Stimulated activated CD4-positive, alpha-beta T cell treated with anti-CD3 and anti-CD28 coated beads, Interleukin-4, amount 100 ng/mL, for 24 hours (primary cell): ENCODE measurements at regions not wholly inside any gene's neighbourhood (a gene's known extent, or its start where the extent isn't known, plus 50 kb on each side); places are given as distances from the start of the nearest gene placed in this dataset.
A peak's percentile ranks its signal among the peaks of the same experiment; 100 is the strongest.

Experiments
- DNase-seq: peaks from one replicate; pipeline ENCODE4 v3.0.0-alpha.2; 2020

DNA sequence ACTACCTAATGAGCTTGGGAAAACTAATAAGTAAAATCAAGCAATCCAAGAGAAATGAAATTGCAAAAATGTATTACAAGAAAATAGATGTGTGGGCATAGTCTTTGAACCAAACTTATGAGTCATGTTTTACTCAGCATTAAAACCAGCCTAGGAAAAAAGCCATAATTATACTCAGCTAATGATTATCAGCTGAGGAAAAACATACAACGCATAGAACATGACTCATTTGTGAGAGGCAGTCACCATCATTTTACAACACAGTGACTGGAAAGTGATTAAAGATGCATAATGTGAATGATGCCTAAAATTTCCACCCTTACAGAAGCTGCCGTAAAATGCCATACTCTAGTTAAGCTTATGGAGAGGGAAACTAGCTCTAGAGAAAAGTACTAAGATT, 238.0 kb upstream of the EOMES start:
- DNase-seq, result no peak

DNA sequence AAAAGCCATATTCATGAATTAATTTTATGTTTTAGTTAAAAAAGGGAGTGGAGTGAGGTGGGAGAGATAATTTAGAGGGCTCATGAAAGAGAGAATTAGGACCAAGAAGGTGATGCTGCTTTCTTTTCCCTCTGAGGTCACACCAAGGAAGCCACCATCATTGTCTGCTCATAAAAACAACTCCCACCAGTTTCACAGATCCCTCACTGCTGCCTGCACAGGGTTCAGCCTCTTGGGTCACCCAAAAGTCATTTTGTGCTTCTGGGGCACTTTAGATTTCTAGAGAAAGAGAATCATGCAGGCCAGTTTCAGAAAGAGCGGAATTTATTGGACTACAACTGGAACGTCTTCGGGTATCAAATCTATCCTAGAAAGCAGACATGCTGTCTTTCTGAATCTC, 241.4 kb upstream of the EOMES start:
- peak; percentile 34 for DNase-seq

DNA sequence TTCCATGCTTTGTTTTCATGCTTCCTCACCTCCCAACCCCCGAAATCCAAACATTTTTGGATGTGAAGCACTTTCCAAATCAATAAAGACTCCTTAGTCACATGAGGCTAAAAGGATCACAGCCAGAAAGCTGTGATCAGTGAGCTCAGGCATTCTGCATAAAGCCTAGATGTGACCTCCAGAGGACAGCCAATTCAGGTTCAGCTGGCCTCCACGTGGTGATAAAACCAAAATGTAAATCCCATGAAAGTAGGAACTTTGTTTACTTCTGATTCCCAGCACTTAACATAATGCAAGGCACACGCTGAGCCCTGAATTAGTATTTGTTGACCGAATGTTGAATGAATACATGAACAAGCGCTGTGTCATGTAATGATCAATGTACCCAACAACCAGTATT, 249.5 kb upstream of the EOMES start:
- DNase-seq, result no peak

DNA sequence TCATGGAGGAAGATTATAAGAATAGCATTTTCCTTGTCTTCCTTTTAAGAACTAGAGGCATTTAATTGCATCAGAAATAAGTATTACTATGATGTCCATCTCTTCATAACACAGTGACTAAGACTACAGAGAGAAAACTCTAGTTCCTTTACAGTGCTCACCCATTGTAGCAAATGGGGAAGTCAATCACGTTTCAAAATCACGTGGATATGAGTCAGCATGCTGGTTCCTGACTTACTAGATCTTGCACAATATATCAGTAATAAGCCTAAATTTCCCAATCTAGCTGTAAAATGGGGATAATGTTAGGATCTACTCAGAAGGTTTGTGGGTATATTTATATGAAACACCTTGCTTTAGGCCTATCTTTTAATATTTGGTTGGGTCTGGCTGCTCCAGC, 254.8 kb upstream of the EOMES start:
- DNase-seq, result no peak

DNA sequence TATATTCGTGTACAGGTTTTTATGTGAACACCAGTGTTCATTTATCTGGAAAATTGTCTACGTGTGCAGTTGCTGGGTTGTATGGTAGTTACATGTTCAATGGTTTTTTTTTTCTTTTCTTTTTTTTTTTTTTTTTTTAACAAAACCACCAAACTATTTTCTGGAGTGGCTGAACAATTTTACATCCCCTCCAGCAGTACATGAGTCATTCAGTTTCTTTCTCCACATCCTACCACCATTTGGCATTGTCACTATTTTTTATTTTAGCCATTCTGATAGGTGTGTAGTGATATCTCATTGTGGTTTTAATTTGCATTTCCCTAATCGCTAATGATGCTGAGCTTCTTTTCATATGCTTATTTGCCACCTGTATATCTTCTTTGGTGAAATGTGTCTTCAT, 256.3 kb upstream of the EOMES start:
- DNase-seq, result no peak

DNA sequence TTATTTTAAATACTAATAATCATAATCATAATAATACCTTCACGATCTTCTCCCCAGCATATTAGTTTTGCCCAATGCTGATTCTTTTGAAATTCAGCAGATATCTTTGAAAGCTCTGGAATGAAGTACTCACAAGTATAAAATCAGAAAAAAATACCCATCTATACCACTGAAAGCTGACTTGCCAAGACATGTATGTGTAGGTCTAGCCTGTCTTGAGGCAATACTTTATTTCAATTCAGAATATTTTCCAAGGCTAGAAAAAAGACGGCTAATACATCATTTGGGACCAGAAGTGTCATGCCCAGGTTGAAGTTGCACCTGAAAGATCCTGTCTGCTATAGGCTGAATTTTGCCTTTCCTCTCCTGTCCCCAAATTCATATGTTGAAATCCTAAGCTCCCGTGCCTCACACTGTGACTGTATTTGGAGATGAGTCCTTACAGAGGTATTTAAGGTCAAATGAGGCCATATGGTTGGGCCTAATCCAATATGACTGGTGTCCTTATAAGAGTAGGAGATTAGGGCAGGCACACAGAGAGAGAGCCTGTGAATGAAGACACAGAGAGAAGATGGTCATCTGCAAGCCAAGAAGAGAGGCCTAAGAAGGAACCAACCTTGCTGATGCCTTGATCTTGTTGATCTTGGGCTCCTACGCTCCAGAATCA, 255.9 kb upstream of the CMC1 start:
- no peak for DNase-seq

DNA sequence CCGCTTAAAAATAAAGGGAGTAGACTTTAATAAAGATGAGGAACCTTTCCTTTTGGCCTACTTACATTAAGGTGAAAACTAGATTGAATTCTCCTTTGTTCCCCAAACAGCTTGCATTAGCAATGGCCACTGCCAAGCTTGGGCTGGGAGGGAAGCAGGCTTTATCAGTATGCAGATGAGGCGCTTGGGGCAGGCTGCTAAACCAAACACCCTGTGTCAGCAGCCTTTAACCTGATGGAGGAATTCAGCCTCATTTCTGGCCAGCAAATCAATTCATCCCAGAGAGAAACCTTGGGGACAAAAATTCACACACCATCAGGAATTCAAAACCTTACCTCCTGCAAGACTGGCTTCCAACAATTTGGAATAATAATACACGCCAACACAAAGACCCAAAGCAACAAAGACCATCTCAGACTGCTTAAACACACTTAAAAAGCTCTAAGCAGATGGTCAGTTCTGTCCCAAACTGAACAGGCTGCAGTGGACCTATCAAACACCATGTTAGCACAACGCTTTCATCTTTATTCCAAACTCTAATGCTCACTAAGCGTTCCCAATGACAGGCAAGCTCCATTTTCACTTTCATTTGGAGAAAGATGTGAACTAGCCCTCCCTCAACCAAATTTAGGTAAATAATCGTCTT, 255.1 kb upstream of the CMC1 start:
- no peak for DNase-seq

DNA sequence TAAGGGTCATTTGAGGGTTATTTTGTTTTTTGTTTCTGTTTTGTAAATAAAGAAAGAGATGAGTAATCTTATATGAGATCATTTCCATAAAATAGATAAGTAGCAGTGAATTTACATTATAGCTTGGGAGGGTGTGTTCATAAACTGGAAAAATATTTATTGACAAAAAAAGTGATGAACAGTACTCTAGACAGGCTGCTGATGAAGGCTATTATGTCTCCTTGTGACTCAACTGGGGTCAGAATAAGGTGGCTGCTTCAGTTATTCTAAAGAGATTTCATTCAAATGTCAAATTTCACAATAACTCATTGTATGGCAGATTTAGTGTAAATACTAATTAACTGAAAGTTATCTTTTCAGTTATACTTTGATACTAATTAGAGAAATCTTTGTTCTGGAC, 251.1 kb upstream of the CMC1 start:
- DNase-seq, result no peak

DNA sequence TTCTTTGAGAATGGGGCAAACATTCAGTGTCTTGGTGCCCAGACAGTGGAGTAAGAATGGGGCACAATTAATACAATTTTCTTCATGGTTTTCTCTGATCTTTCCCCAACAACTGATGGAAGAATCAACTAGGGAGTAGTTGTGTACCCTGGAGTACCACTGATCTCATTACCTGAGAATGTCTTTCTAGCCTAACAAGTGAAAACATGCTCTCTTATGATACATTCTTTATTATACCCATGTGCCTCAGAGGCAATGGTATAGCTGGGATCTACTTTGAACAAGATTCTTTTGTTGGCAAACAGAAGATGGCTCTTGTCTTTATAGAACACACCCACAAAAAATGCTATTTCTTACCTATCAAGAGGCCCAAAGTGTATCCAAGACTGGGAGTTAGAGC, 250.6 kb upstream of the CMC1 start:
- DNase-seq, result no peak

DNA sequence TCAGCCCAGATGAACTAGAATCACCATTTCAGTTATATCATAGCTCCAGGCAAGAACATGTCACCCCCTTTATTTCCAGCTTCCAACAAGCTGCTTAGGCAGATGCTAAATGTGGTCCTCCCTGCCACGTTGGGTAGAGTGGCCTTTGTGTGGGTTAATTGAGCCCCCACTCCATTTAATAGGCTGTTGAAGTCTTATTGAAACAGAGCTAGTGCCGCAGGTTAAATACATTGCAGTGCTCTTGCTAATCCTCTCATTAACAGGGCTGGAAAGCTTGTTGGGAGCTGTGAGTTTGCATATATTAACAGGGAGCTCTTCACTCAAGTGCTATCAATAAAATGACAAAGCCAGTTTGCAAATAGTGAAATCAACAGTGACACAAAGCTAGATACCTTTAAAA, 248.4 kb upstream of the CMC1 start:
- no peak for DNase-seq

DNA sequence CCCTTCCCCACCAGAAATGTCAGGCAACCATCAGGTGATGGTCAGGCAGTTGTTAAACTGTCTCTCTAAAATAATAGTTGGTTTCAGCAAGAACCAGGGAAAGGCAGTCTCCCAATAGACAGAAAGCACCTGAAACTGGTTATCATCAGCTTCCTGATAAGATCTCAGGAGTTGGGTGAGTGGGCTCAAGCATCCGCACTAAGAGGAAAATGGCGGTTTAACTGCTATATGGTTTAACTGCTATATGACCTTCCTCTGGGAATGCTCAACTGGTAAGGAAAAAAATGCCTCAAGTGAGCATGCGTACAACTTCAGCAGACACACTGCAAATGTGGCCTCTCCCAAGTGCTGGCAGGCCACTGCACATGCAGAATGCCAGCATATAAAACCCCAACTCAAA, 240.8 kb upstream of the CMC1 start:
- no peak for DNase-seq

DNA sequence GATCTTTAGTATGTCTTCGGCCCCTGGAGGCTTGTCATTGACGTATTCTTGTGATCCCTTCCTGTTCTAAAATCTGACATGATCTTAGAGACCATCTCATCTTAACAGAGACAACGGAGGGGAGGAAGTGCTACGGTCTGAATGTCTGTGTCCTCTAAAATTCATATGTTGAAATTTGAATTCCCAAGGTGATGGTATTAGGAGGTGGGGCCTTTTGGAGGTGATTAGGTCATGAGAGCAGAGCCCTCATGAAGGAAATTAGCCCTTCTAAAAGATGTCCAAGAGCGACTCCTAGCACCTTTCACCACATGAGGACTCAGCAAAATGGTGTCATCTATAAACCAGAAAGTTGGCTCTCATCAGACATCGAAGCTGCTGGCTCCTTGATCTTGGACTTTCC, 233.2 kb upstream of the CMC1 start:
- DNase-seq, result no peak

DNA sequence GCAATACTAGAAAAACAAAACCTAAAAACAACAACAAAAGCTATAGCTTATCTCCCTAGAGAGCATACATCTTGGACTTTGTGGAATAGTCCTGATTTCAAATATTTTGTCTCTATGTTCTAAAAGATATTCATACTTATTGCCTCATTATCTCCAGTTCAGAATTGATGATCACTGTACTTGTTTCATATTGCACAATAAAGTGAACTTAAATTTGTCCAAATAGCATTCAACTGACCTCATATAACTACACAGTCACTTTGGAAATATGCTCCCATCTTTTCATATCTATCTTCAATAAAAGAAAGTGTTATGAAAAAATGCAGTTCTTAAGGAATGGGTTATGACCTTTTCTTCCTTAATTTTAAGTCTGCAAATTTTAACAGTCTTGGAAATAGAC, 228.6 kb upstream of the CMC1 start:
- DNase-seq, result no peak

DNA sequence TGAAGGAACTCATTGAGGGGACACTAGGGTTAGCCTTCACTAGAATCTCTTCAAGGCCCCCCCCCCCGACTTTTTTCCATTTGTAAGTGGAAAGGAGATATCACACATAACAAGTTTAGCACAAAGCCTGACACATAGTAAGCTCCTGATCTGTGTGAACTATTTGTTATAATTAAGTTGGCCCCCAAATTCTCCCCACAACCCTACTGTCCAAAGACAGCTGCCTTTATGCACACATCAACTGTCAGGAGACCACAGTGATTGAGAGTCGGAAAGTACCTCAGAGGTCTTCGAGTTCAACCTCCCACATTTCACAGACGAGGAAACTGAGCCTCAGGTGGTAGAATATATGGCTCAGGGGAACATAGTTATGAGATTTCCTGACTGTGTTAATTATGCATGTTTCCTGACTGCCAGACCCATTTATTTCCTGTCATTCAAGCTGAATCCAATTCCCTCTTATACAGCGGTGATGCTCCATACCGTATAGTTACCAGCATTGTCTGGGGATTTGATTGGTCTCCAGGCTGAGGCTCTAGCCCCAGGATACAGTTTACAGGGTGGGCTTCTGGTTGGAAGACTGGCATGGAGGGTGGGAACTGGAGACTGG, 227.4 kb upstream of the CMC1 start:
- DNase-seq, result no peak

DNA sequence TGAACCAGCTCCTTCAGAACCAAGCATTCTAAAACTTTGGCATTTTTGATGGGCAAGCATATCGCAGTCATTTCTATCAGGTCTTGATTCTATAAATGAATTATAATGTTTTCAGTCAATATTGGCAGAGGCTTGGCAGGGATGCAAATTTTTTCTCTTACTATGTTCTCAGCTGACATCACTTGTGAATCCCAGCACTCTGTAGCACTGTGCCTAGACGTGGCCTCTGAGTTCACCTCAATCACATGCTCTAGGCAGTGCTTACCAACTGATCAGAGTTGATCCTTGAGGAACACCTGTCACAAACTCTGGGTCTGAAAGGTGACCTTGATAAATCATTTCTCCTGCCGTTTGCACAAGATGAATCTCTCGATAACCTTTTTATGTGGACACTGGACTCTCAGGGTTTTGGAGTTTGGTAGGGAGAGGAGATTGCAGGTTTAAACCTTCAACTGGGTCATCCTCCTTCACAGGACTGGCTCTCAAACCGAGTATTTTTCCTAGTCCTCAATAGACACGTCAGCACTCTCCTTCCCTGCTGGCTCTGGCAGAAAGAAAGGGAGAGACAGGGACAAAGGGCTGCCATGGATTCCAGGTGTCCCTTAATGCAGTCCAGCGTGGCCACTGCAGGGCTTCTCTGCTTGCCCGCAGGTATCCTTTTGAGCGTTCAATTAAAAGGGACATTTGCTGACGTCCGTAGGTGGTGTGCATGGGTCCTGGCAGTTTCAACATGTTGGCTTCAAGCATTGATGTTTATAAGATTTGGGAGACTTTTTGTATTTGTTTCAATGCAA, 222.3 kb upstream of the CMC1 start:
- DNase-seq, result no peak

DNA sequence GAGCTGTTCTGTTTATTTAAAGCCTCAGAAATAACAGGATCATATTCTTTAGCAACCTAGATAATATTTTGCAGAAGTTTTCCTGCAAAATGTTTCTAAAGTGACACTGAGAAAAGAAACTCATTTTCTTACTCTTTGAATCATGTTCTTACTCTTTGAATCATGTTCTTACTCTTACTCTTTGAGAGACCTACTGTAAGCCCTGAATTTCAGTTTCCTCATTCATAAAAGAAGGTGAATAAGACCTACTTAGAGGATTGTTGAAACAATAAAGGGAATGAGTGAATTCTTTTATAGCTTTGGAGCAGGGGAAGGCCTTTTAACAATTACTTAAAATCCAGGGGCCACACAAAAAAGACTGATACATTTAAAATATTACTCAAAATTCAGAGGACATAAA, 221.7 kb upstream of the CMC1 start:
- no peak for DNase-seq

DNA sequence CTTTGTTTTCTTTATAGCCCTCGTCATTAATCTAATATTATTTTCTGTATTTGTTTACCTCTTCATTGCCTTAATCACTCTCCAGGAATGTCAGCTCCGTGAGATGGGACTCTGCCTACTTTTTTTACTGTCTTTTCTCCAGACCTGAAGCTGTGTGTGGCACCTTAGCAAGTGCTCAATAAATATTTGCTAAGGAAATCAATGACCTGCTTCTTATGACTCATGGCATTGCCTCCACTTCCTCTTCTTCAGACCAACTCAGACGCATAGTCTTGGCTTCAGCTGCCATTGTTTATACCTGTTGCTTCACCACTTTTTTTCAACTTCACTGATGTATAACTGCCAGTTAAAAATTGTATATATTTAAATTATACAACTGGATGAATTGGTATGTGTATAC, 218.5 kb upstream of the CMC1 start:
- DNase-seq, result no peak

DNA sequence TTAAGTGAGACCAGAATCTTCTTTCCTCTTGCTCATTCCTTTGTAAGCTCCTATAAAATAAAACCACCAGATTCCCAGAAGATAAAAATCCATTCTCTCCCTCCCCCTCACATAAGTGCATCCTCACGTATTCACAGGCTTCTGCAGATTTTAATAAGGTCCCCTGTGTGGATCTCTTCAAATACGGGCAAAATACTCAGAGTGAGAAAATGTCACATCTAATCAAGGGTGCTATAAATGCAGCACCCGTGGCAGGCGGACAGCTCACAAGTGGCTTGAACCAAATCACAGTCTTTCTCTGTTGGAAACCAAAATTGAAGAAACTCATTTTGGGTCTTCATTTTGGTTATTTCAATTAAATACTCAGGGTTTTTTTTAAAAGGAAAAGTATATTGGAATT, 212.9 kb upstream of the CMC1 start:
- no peak for DNase-seq

DNA sequence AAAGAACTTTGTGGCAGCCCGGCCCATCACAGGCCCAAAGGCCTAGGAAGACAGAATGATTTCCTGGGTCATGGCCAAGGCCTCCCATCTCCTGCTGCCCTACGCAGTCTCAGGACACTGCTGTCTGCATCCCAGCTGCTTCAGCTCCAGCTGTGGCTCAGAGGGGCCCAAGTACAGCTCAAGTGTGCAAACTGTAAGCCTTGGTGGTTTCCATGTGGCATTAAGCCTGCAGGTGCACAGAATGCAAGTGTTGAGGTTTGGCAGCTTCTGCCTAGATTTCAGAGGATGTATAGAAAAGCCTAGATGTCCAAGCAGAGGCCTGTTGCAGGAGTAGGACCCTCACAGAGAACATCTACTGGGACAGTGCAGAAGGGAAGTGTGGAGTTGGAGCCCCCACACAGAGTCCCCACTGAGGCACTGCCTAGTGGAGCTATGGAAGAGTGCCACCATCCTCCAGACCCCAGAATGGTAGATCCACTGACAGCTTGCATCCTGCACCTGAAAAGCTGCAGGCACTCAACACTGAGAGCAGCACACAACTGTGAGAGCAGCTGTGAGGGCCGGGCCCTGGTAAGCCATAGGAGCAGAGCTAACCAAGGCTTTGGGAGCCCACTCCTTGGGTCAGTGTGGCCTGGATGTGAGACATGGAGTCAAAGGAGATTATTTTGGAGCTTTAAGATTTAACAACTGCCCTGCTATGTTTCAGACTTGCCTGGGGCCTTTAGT, 208.2 kb upstream of the CMC1 start:
- DNase-seq, result no peak

DNA sequence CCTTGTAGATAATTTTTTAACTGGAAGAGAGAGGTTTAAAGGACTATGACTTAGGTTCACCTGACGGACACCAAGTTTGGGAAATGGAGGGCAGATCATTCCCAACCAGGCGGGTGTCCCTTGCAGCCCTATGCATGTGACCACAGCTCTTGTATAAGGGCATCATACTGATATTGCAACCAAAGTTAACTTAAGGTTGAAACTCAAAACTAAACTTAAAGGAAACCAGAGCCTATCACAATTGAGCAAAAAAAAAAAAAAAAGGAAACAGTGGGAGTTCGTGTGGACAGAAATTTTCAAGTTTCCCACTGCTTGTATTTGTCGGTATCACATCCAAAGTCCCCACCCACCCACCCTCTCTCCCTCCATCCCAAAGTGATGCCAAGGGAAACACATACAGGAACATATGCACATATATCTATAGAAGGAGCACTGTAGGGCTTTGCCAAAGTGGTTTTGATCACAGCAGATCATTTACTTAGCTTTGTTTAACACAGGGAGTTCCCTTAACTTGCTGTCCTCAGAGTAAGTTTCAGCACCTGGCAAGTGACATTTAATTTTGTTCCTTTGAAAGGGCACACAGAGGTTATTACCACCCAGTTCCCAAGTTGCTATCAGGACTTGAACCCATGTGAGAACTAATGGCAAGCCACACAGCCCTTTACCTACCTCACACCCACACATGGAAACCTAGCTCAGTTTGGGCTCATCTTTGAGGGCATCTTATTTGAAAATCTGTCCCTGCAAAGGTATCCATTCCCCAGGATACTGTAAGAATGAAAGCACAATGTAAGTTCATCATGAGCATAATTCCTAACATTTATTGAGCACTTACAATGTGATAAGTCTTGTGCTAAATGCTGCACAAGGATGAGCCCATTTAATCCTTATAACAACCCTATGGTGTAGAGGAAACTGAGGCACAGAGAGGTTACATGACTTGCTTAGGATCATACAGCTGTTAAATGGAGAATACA, 204.5 kb upstream of the CMC1 start:
- DNase-seq, result no peak

DNA sequence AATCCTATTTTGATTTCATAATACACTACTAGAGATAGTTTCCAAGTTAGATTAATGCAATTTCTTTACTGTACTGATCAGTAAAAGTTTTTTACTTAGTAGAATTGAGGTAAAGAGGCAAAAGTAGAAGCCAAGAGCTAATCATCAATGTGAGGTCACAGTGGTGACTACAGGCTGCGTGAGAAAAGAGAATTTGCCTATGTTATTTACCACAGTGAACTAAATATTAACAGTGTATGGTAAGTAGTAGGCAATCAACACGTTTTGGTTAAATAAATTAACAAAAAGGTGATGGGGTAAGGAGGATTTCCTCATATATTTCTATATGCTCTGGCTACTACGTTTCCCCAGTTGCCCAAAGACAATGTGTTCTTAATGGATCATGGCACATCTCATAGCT, 202.2 kb upstream of the CMC1 start:
- DNase-seq, result no peak

DNA sequence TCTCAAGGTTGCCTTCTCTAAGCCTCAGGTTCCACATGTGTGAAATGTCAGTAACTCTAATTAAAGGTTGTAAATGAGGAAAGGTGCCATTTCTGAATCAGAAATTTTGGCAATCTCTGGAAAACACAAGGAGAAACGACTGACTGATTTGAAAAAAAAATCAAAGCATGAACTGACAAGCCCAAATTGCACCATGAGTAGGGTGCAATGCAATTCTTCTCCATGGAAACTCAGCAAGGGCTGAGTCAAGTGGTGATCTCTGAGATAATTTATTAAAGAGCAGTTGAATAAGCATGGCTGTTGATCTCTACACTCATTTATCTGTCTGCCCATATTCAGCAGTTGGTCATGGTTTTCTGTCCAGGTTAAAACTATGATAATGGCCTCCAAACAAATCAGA, 201.6 kb upstream of the CMC1 start:
- no peak for DNase-seq
